Nephron progenitor cell (in vitro differentiated cells): ENCODE measurements at regions not wholly inside any gene's neighbourhood (a gene's known extent, or its start where the extent isn't known, plus 50 kb on each side); places are given as distances from the start of the nearest gene placed in this dataset.

Experiments used
- DNase-seq: peaks from one replicate; pipeline ENCODE4 v3.0.0; 2021
- H3K27ac Mint-ChIP-seq: 2 replicates; pipeline ENCODE4 v1.8.0; 2021; ENCODE audit warnings: mild to moderate bottlenecking, moderate library complexity, mixed read lengths
- H3K27me3 Mint-ChIP-seq: 2 replicates; pipeline ENCODE4 v1.8.0; 2021; ENCODE audit warnings: mild to moderate bottlenecking, low read depth, mixed read lengths; ENCODE audit not compliant: poor library complexity
- H3K36me3 Mint-ChIP-seq: 2 replicates; pipeline ENCODE4 v1.8.0; 2021; ENCODE audit warnings: low read depth, mixed read lengths
- H3K4me1 Mint-ChIP-seq: 2 replicates; pipeline ENCODE4 v1.8.0; 2021; ENCODE audit warnings: mixed read lengths
- H3K4me3 Mint-ChIP-seq: 2 replicates; pipeline ENCODE4 v1.8.0; 2021; ENCODE audit warnings: mild to moderate bottlenecking, moderate library complexity, mixed read lengths
- H3K9me3 Mint-ChIP-seq: 2 replicates; pipeline ENCODE4 v1.8.0; 2021; ENCODE audit warnings: mild to moderate bottlenecking, moderate library complexity, mixed read lengths
- CTCF ChIP-seq: fragments of 200-600 bp; sonication (generic); IDR thresholded peaks from 2 replicates; pipeline ENCODE4 v1.5.0; 2021; ENCODE audit warnings: antibody characterized with exemption

- Mint-ChIP-seq H3K4me3 (no peak overlapping the region), H3K4me1 (peaks cover 9% of the 10 kb centered on the region), H3K9me3 (peaks cover 18% of the 10 kb centered on the region), H3K36me3 (peaks cover 4% of the 10 kb centered on the region), H3K27ac (no peak overlapping the region), H3K27me3 (peaks cover 2% of the 10 kb centered on the region)
- no peak for TF ChIP-seq CTCF
- DNase-seq = no peak
Measured at GRCh38 chr16:79402920-79403319, 197.6 kb downstream of the MAF start.

GRCh38 chr16:79402356-79402755 is 198.2 kb downstream of the MAF start:
- H3K9me3 Mint-ChIP-seq = peaks cover 19% of the 10 kb centered on the region

GRCh38 chr16:79401782-79402181 is 198.8 kb downstream of the MAF start:
- no peak for TF ChIP-seq CTCF

More at GRCh38 chr16:79402356-79402755, 198.2 kb downstream of the MAF start:
- DNase-seq = no peak
- Mint-ChIP-seq H3K4me1 (peaks cover 3% of the 10 kb centered on the region), H3K4me3 (no peak overlapping the region), H3K27me3 (no peaks in the 10 kb centered on the region), H3K27ac (no peak overlapping the region), H3K36me3 (peaks cover 4% of the 10 kb centered on the region)
- TF ChIP-seq CTCF = no peak

GRCh38 chr16:79401157-79401556 is 199.4 kb downstream of the MAF start:
- no peak overlapping the region for H3K4me3 Mint-ChIP-seq
- H3K9me3 Mint-ChIP-seq = peaks cover 16% of the 10 kb centered on the region
- H3K36me3 Mint-ChIP-seq = peaks cover 4% of the 10 kb centered on the region
- DNase-seq = no peak
- TF ChIP-seq CTCF = no peak
- no peaks in the 10 kb centered on the region for H3K4me1 Mint-ChIP-seq
- H3K27ac Mint-ChIP-seq = no peak overlapping the region
- no peaks in the 10 kb centered on the region for H3K27me3 Mint-ChIP-seq

More at GRCh38 chr16:79401782-79402181, 198.8 kb downstream of the MAF start:
- Mint-ChIP-seq H3K9me3 (peaks cover 19% of the 10 kb centered on the region), H3K4me3 (no peak overlapping the region), H3K27ac (no peak overlapping the region), H3K36me3 (peaks cover 4% of the 10 kb centered on the region), H3K4me1 (no peaks in the 10 kb centered on the region), H3K27me3 (no peaks in the 10 kb centered on the region)
- DNase-seq = no peak

GRCh38 chr16:79400462-79401149 is 199.9 kb downstream of the MAF start:
- Mint-ChIP-seq H3K9me3 (peaks cover 11% of the 10 kb centered on the region), H3K4me3 (no peak overlapping the region), H3K27me3 (no peaks in the 10 kb centered on the region), H3K36me3 (peaks cover 4% of the 10 kb centered on the region), H3K4me1 (no peaks in the 10 kb centered on the region), H3K27ac (no peak overlapping the region)
- DNase-seq = no peak
- no peak for TF ChIP-seq CTCF

GRCh38 chr16:79395591-79395990 is 204.9 kb downstream of the MAF start:
- no peak for TF ChIP-seq CTCF
- H3K27ac Mint-ChIP-seq = no peak overlapping the region
- peaks cover 4% of the 10 kb centered on the region for H3K36me3 Mint-ChIP-seq
- peaks cover 11% of the 10 kb centered on the region for H3K4me1 Mint-ChIP-seq
- DNase-seq = no peak
- peaks cover 10% of the 10 kb centered on the region for H3K9me3 Mint-ChIP-seq
- H3K27me3 Mint-ChIP-seq = peaks cover 4% of the 10 kb centered on the region
- no peak overlapping the region for H3K4me3 Mint-ChIP-seq
